ENCODE measurements at regions not wholly inside any gene's neighbourhood (a gene's known extent, or its start where the extent isn't known, plus 50 kb on each side); places are given as distances from the start of the nearest gene placed in this dataset.
"Not testable (repeated sequence)": the region's sequence is repeated elsewhere in the genome, so short reads cannot be mapped to it uniquely, and the experiment has no call there.

DNA sequence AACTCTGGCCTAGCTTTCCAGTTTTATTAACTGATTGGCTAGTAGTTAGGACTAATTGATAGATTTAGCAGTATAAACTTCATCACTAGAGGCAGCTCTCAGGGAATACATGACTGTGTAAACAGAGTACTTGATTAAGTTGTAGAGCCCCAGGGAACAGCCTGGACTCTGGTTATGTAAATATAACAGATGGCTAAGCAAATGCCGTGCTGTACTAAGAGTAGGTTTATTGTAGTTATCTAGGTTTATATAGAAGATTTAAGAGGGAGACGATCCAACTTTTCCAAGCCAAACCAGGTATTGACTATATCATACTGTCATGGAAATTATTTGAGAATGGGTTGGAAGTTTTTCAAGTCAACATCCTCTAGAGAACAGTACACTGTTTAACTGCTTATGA is 463.4 kb upstream of the GRID2 start:
- DNase-seq, result peak; percentile 72 to 76

DNA sequence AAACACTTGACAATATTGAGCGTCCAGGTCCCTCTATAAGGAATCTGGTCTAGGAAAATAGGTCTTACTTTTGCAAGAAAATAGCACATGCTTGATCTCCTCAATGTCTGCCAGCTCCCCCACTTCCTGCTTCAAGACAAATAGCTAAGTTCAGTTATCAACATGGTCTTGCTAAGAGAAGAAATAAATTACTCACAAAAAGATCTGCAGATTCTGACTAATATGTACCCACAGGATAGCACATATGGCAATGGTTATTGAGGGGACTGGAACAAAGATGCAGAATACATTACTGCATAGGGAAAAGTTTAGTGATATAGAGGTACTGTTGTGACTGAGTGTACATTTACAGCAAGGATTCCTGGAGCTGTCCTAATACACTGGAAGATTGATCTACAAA is 457.5 kb upstream of the GRID2 start:
- no peak for DNase-seq

DNA sequence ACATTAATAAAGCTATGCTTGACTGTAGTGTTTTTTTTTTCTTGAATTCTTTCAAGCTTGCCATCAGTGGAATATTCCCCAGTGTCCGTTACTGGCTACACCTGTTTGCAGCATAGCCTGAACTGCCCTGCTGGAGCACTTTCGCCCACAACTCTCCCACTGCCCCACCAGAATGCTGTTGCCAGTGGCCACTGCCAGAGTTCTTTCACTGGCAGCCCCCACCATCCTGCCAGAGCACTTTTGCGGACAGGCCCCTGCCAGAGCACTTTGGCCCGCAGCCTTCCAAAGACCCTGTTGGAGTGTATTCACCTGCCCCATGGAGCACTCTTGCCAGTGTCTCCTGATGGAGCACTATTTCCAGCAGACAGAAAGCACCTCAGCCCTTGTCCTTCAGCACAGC is 452.3 kb upstream of the GRID2 start:
- no peak for DNase-seq

DNA sequence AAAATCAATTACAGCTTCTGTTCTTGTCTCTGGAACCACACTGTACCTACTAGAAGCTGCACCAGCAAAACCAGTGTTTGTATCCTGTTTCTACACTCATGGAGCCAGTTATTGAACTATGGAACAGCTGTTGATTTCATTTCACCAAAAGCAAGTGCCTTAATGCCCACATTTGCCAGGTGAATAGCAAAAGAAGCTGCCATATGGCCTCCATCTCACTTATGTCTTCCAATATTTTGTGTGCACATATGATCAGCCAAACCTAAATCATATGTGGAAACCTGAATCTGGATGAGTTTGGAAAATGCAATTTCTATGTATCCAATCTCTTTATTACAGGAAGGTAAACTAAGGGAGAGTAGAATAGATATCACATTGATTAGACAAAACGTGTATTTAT is 415.8 kb upstream of the GRID2 start:
- no peak for DNase-seq

DNA sequence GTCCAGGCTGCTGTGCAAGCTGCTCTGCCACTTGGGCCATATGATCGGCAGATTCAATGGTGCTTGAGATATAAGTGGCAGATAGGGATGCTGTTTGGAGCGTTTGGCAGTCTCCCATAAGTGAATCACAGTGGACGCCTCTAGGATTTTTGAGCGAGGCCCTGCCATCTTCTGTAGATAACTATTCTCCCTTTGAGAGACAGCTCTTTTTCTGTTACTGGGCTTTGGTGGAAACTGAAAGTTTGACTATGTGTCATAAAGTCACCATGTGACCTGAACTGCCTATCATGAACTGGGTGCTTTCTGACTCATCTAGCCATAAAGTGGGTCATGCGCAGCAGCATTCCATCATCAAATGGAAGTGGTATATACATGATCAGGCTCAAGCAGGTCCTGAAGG is 412.5 kb upstream of the GRID2 start:
- DNase-seq, result not testable (repeated sequence)

DNA sequence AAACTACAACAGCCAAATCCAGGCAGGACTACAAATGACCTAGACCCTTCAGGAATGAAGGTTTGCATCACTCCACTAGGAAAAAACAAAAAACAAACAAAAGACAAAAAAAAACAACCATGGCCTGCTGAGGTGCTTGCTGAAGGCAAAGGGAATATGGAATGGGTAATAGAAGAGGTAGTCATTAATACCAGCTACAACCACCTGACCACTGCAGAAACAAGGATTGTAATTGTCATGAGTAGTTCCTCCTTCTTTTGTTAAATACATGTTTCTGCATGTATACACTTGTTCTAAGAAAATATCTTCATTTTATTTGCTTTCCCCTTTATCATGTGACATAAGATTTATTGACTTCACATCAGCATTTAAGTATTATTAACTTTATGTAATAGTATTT is 409.8 kb upstream of the GRID2 start:
- DNase-seq, result no peak

DNA sequence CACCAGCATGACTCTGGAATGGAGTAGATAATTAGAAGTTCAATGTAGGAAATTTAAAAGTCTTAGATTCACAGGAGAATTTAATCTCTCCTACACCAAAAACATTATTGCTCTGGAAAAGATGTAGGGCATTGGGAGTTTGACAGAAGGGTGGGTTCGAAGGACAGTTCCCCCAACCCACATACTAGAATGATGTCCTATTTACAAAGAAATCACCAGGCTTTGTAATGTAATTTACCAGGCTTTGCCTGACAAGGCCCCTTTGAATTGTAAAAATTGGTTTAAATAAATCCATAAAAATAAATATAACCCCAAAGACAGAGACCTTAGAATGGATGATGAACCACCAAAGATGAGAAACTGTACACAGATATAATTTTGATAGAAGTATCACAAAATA is 399.2 kb upstream of the GRID2 start:
- DNase-seq, result no peak

DNA sequence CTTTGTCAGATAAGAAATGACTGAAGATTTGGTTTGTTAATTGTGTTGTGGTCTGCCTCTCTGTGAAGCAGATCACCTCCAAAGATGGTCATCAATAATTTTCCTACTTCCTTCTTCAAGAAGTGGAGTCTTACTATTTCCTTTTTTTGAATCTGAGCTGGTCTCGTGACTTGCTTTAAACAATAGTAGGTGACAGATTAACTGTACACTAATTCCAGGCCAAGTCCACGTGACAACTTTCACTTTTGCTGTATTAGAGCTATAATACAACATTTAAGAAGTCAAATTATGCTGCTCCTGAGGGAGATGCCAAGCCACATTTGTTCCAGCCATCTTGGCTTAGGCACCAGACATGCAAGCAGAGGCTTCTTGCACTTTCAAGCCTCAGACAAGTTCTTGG is 393.8 kb upstream of the GRID2 start:
- DNase-seq, result no peak

DNA sequence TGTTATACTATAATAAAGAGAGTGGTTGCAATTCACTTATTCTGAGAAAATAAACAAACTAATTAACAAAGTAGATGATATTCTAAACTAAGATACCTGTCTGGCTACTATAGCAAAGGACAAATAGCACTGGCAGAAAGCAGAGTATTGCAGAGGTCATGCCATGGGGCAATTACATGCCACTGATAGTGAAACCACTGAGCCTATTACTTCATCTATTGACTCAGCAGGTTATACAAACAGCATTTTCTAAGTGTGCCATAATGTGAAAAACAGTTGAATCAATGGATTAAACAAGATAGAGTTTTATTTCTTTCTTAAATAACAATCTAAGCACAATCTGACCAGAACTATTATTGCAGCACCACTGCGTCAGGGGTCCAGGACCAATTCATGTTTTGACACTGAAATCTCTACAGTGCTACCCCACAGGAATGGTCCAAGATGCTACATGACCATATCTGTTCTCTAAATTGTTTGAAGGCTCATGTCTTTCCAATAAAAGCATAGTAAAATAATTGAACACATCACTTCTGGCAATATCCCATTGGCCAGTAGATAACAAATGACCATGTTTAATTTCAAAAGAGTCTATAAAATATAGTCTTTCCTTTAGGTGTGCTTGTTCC is 389.5 kb upstream of the GRID2 start:
- no peak for DNase-seq

DNA sequence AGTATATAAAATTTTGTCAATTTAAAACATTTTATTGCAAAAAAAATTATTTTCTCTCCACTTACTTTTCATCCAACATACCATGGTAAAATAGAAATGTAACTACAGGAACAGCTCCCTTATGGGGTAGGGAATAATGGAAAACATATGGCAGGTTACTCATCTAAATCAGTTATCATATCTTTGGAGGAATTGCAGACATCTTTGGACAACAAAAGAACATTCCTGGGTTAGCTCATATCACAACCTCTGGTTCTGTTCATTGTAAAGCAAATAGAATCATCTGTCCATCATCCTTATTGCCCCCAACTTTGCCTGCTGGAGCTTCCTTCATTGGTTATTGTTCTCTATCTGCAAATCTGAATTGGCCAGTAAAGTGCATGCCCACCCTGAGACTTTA is 387.5 kb upstream of the GRID2 start:
- DNase-seq, result no peak

DNA sequence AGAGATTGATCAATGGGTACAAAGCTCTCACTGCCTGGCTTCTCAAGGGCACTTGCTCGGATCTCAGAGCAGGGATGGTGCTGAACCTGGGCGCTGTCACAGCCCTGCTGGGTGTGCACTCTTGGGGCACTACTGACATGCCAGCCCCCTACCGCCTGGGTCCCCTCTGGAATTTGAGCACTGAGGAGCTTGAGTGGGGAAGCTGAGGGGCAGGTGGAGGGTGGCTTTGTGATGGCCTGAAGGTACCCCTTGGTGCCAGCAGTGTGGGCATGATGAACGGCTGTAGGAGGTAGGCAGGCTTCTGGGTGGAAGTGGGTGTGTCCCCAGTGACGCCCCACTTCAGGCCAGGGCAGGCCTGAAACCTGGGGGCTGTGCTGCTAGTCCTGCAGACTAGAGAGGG is 379.1 kb upstream of the GRID2 start:
- no peak for DNase-seq

DNA sequence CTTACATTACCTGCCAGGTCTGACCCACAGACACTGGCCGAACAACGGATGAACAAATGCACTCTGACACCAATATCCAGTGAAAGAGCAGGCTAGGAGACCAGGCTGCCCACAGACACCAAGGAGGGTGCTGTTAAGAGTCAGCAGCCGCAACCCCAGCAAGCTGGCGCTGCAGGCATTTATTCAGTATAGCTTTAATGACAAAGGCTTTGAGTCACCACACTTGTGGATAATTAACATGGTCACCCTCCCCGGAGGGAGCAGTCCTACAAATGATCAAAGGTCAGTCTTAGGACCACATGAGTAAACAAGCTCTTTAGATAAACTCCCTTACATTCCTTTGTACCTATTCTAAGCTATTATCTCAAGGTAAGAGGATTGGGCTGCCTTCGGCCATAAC is 368.5 kb upstream of the GRID2 start:
- DNase-seq, result no peak

DNA sequence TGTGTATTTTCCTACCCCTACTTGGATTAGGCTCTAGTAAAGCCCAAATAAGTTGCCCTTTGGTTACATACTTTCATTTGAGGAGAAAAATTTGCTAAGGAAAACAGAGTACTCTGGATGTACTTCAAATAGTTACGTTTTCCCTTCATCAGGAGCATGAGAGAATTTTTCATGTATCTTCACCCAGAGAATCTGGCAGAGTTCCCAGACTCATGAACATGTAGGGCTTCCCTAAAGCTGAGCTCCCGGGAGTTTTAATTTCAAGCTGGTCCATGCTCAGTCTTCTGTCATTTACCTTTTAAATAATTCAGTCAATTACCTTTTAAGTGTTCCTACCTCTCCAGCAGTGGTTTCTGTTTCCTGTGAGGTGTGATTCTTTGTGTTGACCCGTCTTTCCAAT is 367.5 kb upstream of the GRID2 start:
- peak in 1 of 2 experiments; percentile 20 for DNase-seq

DNA sequence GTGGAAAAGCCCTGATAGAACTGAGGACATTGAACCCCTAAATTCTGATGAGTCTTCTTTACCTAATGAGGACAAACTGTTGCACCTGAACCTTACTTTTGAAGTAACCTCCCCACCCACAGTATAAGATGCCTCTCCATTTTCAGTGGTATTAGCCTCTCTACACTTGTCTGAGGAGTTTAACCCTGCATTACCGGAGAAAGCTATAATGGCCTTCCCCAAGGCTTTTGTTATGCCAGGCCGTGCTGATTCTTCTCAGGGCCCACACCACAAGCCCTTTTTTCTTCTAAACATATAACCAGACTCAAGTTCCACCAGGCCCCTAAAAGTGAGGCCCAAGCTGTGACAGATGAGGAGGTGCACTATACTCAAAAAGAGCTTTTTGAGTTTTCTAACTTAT is 345.8 kb upstream of the GRID2 start:
- no peak for DNase-seq

DNA sequence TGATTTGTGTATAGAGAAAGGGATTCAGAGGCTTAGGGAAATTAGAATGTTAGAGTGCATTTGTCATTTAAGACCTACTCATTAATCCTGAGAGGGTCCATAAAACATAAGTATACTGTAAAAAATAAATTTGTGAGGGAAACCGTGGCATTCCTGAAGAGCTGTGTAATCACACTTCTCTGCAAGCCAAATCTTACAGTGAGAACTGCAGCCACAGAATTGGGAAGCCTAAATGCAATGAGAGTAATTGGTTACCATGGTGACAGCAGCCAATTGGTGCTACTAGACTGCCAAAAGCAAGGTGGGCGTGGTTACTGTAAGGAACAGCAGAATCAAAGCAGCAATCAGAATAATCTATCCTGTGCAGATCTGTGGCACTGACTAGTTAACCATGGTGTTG is 345.2 kb upstream of the GRID2 start:
- DNase-seq, result no peak

DNA sequence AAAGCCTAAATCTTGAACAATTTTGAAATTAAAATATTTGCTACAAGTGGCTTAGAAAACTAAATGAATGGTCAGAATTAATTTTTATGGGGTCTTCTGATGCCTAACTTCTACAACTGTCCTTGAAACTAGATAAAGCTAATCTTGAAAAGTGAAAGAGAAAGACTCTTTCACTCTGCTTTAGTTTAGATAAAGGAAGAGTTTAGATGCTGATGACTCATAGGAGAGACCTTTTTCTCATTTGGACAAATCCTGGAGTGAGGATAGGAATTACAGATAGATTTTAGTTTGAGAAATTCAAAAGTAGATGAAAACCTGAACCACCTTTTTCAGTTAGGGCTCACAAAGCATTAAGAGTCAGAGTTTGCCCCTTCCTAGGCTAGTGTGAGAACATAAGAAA is 342.3 kb upstream of the GRID2 start:
- DNase-seq, result no peak

DNA sequence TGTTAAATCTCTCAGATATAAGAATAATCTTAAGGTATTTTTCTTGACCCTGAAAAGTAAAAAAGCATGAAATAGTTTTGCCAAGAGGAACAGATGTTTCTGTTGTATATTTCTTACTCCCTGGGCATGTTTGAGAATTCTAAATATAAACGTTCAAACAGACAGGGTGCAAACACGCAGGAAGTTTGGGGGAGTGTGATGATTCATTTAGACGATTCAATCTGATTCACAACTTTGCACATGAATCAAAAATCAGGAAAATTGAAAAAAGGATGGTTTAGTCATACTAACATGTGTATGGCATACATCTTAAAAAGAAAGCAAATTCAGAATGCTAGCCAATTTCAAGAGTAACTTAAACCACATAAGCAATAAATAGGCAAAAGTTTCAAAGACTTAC is 340.3 kb upstream of the GRID2 start:
- no peak for DNase-seq

DNA sequence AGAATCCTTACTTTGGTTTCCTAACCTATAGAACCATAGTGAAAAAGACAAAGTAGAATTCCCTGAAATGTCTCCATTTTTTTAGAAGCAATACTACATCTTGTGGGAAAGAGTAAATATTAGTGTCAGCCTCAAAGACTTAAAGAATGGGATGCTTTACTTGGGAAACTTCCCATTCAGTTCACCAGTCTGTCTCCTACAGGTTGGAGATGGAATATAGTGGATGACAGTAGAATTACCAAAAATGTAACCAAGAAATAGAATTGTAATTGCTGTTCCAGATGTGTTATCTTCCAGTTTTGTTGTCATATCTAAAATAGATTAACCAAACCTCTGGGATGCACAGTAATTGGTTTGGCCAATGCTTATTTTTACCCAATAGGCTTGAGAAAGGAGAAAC is 338.6 kb upstream of the GRID2 start:
- DNase-seq, result no peak

DNA sequence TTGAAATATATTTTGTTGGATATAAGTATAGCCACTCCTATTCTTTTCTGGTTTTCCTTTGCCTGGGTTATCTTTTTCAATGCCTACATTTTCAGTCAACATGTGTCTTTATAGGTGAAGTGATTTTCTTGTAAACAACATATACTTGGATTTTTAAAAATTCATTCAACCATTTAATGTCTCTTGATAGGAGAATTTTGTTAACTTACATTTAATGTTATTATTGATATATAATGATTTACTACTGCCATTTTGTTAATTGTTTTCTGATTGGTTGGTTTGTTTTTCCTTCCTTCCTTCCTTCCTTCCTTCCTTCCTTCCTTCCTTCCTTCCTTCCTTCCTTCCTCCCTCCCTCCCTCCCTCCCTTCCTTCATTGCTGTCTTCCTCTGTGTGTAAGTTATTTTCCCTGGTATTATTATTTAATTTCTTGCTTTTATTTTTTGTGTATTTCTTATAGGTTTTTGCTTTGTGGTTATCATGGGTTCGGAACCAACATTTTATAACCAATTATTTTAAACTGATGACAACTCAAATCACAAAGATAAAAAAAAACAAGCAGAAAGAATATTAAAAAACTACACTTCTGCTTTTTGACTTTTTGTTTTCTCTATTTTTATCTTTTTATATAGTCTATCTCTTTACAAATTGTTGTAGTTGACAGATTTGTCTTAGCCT is 330.1 kb upstream of the GRID2 start:
- no peak for DNase-seq

DNA sequence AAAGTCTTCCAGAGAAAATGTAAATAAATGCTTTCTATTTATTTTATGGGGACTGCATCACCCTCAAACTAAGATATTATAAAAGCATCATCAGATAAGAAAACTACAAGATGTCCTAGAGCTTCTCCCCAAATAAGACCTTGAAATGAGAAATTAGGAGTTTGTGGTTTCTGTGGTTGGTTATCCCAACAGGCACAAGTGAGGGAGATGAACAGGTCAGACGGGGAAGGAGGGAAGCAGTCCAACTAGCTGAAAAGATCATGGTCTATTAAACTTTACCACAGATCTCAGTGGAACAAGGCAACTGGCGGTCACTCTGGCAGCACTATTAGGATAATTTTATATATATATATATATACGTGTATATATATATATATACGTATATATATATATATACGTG is 319.3 kb upstream of the GRID2 start:
- no peak for DNase-seq

DNA sequence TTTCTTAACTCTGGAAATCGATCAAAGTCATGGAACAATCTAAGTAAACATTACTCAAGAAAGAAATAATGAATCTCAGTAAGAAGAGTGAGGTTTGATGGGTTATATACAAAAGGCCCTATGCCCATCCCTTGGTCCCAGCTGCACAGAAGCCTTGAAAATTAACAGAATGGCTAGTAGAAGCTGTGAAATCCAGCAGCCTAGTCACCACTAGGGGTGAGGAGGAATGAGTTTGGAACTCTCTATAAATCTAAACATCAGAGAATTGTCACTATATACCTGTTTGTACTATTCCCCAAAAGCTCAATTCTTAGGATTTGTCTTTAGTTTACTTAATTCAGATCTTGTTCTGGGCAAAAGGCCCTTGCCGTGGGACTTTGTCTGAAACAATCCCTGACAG is 313.9 kb upstream of the GRID2 start:
- DNase-seq, result no peak

DNA sequence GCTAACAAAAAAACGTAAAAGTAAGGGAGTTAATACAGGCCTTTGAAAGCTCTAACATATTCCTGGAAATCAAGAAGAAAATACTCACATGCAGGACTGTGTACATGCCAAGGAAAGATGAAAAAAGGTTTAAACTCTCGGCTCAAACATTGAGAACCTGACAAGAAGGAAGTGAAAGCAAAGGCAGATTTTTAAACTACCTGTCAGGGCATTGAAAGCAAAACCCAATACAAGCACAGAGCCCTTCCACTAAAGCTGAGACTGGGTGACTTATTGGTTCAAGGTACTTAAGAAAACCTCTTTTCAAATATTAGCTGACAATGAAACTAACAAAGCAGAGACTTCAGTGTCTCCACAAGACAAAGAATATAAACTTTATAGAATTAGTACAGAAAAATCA is 313.0 kb upstream of the GRID2 start:
- no peak for DNase-seq

DNA sequence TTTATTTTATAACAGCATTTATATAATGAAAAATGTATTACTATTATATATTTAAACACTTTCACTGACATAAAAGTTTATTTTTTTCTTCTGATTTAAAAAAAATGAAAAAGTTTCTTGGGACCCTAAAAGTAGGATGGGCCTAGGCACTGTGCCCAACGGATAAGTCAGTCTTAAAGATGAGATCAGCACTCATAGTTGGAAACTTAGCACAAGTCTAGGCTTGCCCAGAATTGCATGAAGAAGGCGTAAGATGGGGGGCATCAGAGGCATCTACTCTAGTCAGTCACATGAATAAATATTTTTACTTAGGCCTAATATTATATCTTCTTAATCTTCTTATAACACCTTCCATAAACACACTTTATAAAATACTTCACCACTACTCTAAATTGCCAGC is 306.7 kb upstream of the GRID2 start:
- DNase-seq, result no peak

DNA sequence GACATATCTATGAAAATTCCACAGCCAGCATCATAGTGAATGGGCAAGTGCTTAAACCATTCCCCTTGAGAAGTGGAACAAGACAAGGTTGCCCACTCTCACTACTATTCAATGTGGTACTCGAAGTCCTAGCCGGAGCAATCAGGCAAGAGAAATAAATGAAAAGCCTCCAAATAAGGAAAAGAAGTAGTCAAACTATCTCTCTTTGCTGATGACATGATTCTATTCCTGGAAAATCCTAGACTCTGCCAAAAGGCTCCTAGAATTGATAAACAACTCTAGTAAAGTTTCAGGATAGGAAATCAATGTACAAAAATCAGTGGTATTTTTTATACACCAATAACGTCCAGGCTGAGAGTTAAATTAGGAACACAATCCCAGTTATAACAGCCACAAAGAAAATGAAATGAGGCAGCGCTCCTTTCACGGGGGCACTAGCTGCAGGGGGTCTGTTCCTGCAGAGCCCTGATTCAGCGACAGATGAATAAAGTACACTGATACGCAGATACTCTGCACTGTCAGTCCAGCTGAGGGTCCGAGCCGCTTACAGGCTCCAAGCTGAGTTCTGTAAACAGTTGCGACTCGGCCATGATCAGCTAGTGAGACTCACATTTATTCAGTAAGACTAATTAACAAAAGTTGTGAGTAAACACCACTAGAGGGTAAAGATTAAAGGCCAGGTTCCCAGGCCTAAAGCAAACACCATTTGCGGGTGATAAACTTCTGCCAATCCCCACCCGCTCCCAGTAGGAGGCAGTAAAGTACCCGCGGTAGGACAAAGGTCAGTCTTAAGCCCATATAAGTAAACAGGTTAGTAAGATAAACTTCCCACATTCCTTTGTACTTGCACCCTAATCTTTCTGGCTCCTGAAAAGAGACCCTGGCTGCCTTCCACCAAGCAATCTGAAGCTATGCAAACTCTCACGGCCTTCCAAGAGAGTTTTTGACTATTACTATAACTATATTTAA is 290.6 kb upstream of the GRID2 start:
- DNase-seq, result no peak

Data from NCI-H526 (cell line).